ENCODE measurements at regions not wholly inside any gene's neighbourhood (a gene's known extent, or its start where the extent isn't known, plus 50 kb on each side); places are given as distances from the start of the nearest gene placed in this dataset.
"Not testable (repeated sequence)": the region's sequence is repeated elsewhere in the genome, so short reads cannot be mapped to it uniquely, and the experiment has no call there.

GRCh38 chrX:95536111-95536510 lies 1148.5 kb upstream of the DIAPH2 start:
- in situ Hi-C loops (cut with MboI; ENCODE audit: low pct_unique_long_range_greater_than_20kb, low sequenced_read_pairs, unreplicated experiment): no loop called here
- no peak for DNase-seq (ENCODE audit: low spot score)
- TF ChIP-seq, protein P1, sequence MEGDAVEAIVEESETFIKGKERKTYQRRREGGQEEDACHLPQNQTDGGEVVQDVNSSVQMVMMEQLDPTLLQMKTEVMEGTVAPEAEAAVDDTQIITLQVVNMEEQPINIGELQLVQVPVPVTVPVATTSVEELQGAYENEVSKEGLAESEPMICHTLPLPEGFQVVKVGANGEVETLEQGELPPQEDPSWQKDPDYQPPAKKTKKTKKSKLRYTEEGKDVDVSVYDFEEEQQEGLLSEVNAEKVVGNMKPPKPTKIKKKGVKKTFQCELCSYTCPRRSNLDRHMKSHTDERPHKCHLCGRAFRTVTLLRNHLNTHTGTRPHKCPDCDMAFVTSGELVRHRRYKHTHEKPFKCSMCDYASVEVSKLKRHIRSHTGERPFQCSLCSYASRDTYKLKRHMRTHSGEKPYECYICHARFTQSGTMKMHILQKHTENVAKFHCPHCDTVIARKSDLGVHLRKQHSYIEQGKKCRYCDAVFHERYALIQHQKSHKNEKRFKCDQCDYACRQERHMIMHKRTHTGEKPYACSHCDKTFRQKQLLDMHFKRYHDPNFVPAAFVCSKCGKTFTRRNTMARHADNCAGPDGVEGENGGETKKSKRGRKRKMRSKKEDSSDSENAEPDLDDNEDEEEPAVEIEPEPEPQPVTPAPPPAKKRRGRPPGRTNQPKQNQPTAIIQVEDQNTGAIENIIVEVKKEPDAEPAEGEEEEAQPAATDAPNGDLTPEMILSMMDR (IDR thresholded peaks at IDR 0.05; ENCODE audit: extremely low read depth, insufficient read depth, missing control alignments): no peak

- DNase-seq (ENCODE audit: low spot score): no peak
- in situ Hi-C loops (cut with MboI; ENCODE audit: low pct_unique_long_range_greater_than_20kb, low sequenced_read_pairs, unreplicated experiment): no loop called here
- TF ChIP-seq, protein P1 (IDR thresholded peaks at IDR 0.05; ENCODE audit: extremely low read depth, insufficient read depth, missing control alignments): no peak
These were observed 1148.0 kb upstream of the DIAPH2 start for GRCh38 chrX:95536661-95537060.

DNA sequence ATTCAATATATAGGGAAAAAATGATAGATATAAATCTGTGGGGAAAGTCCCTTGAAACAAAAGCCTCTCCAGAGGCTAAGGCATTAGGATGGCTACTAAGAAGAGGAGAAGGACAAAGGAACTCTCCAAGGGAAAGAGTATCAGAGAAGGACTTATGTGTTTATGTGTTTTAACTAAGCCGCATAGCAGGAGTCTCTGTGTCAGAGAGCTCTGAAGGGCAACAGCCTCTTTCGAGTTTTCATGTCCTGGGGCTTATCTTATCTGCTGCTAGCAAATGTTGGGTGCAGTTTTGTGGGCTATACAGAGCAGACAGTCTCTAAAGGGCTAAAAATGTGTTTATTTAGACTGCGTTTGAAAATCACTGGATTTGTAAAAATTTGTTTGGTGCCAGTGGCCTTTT lies 1145.6 kb upstream of the DIAPH2 start:
- no peak for DNase-seq (ENCODE audit: low spot score)
- TF ChIP-seq, protein P1 (IDR thresholded peaks at IDR 0.05; ENCODE audit: extremely low read depth, insufficient read depth, missing control alignments): no peak
- in situ Hi-C loops (cut with MboI; ENCODE audit: low pct_unique_long_range_greater_than_20kb, low sequenced_read_pairs, unreplicated experiment): no loop called here

DNA sequence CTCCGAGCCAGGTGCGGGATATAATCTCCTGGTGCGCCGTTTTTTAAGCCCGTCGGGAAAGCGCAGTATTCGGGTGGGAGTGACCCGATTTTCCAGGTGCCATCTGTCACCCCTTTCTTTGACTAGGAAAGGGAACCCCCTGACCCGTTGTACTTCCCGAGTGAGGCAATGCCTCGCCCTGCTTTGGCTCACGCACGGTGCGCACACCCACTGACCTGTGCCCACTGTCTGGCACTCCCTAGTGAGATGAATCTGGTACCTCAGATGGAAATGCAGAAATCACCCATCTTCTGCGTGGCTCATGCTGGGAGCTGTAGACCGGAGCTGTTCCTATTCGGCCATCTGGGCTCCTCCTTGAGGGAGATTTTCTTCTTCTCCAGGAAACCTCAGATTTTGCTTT lies 1135.1 kb upstream of the DIAPH2 start:
- in situ Hi-C loops (cut with MboI; ENCODE audit: low pct_unique_long_range_greater_than_20kb, low sequenced_read_pairs, unreplicated experiment); DNase-seq (ENCODE audit: low spot score): not testable (repeated sequence)

DNA sequence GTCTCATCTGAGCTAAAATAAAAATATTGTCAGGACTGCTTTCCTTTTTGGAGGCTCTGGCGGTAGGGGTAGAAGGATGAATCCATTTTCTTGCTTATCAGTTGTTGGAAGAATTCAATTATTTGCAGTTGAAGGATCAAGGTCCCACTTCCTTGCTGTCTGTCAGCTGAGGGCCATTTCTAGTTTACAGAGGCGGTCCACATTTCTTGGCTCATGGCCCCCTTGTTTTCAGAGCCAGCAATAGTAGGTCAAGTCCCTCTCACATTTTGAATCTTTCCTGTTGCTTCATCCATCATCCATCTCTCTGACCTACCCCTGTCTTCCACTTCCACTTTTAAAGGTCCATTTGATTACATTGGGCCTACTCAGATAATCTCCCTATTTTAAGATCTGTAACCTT lies 1099.3 kb upstream of the DIAPH2 start:
- in situ Hi-C loops (cut with MboI; ENCODE audit: low pct_unique_long_range_greater_than_20kb, low sequenced_read_pairs, unreplicated experiment): no loop called here
- TF ChIP-seq, protein P1 (IDR thresholded peaks at IDR 0.05; ENCODE audit: extremely low read depth, insufficient read depth, missing control alignments): no peak
- DNase-seq (ENCODE audit: low spot score): no peak

DNA sequence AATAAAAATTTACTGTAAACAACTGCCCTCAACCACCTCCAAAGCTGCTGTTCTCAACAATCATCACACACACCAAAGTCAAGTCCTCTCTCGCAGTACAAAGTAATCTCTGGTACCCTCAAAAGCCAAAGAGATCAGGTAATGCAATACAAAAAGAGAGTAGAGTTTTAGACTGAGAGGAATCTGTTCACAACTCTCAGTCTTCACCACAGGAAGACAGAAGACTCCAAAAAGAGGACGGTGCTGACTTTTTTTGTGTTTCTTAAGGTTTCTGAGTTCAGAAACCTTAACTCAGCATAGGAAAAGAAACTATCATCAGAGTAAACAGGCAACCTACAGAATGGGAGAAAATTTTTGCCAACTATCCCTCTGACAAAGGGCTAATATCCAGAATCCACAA lies 1072.3 kb upstream of the DIAPH2 start:
- TF ChIP-seq, protein P1 (IDR thresholded peaks at IDR 0.05; ENCODE audit: extremely low read depth, insufficient read depth, missing control alignments): no peak
- in situ Hi-C loops (cut with MboI; ENCODE audit: low pct_unique_long_range_greater_than_20kb, low sequenced_read_pairs, unreplicated experiment): no loop called here
- no peak for DNase-seq (ENCODE audit: low spot score)

DNA sequence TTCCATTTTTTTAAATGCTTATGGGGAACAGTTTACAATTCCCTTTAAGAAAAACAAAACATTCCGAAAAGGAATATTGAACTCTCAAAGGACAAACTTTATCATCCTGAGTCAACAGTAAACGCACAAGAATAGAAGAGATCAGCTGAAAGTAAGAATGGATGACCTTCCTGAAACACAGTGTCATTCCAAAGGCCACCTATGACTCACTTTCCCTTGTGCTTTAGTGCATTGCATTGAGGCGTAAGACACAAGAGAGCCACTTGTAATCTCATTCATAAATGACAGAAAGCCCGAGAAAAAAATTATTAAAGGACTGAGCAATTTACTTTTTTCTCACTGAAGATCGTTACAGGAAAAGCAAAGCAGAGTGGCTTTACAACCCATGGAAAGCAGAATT lies 1062.4 kb upstream of the DIAPH2 start:
- DNase-seq (ENCODE audit: low spot score): no peak
- TF ChIP-seq, protein P1 (IDR thresholded peaks at IDR 0.05; ENCODE audit: extremely low read depth, insufficient read depth, missing control alignments): no peak

More for the DNA sequence above, 1062.4 kb upstream of the DIAPH2 start:
- in situ Hi-C loops (cut with MboI; ENCODE audit: low pct_unique_long_range_greater_than_20kb, low sequenced_read_pairs, unreplicated experiment): no loop called here

Data from GM13977 (cell line).